SU-DHL-6 (cell line): ENCODE measurements at regions not wholly inside any gene's neighbourhood (a gene's known extent, or its start where the extent isn't known, plus 50 kb on each side); places are given as distances from the start of the nearest gene placed in this dataset.

Source experiments
- H2AFZ ChIP-seq: fragments of 200-600 bp; sonication (generic); 2 replicates; pipeline ENCODE4 v1.6.1; 2014; ENCODE audit warnings: low read depth, mild to moderate bottlenecking, moderate library complexity, mixed read lengths, antibody characterized with exemption, low read length; ENCODE audit not compliant: severe bottlenecking
- H3F3A ChIP-seq: fragments of 200-600 bp; shearing (Covaris generic); 2 replicates; pipeline ENCODE4 v1.6.0; 2016; ENCODE audit warnings: antibody characterized with exemption, mild to moderate bottlenecking; ENCODE audit not compliant: insufficient read depth
- H3K27ac ChIP-seq: fragments of 200-600 bp; sonication (generic); 2 replicates; pipeline ENCODE4 v1.5.1; 2016; ENCODE audit warnings: low read depth, mild to moderate bottlenecking, low read length, moderate library complexity, mixed read lengths
- H3K27me3 ChIP-seq: fragments of 200-600 bp; sonication (generic), shearing (Covaris generic); 2 replicates; pipeline ENCODE4 v1.6.0; 2014; ENCODE audit warnings: mild to moderate bottlenecking, low read length
- H3K36me3 ChIP-seq: fragments of 200-600 bp; sonication (generic); 2 replicates; pipeline ENCODE4 v1.6.1; 2014; ENCODE audit warnings: mild to moderate bottlenecking, low read length, mixed read lengths
- H3K4me2 ChIP-seq: fragments of 300-600, 200-600 bp; shearing (Covaris generic), sonication (generic); 2 replicates; pipeline ENCODE4 v1.6.0; 2014; ENCODE audit warnings: low read length, low read depth, mild to moderate bottlenecking; ENCODE audit not compliant: poor library complexity, severe bottlenecking
- H3K4me3 ChIP-seq: fragments of 200-600 bp; sonication (generic); 2 replicates; pipeline ENCODE4 v1.5.1; 2014; ENCODE audit warnings: antibody characterized with exemption, low read length, mild to moderate bottlenecking, mixed read lengths; ENCODE audit not compliant: insufficient read depth, poor library complexity, severe bottlenecking
- H3K79me2 ChIP-seq: fragments of 200-600 bp; sonication (generic); 2 replicates; pipeline ENCODE4 v1.6.1; 2014; ENCODE audit warnings: mild to moderate bottlenecking, low read length, moderate library complexity; ENCODE audit not compliant: insufficient read depth
- H3K9ac ChIP-seq: fragments of 200-600 bp; sonication (generic); 2 replicates; pipeline ENCODE4 v1.7.0; 2014; ENCODE audit warnings: mild to moderate bottlenecking, low read length
- H3K9me2 ChIP-seq: fragments of 200-600 bp; sonication (generic); replicated peaks from 2 replicates; pipeline ENCODE4 v1.6.1; 2014; ENCODE audit warnings: low read length; ENCODE audit not compliant: insufficient read depth
- H3K9me3 ChIP-seq: fragments of 200-600 bp; sonication (generic); 2 replicates; pipeline ENCODE4 v1.6.1; 2014; ENCODE audit warnings: low read length, mixed read lengths; ENCODE audit not compliant: insufficient read depth
- H4K20me1 ChIP-seq: fragments of 200-600 bp; sonication (generic); 2 replicates; pipeline ENCODE4 v1.6.1; 2014; ENCODE audit warnings: low read depth, mild to moderate bottlenecking, antibody characterized with exemption, low read length, moderate library complexity, mixed read lengths
- EZH2phosphoT487 ChIP-seq: fragments of 200-600 bp; sonication (generic), shearing (Covaris generic); conservative IDR thresholded peaks from 2 replicates; pipeline ENCODE4 v1.6.1; 2018; ENCODE audit warnings: mild to moderate bottlenecking, antibody characterized with exemption, low read length, moderate library complexity, mixed read lengths
- TF ChIP-seq, protein P1 (sequence below): fragments of 200-600 bp; sonication (generic); IDR thresholded peaks from one replicate; pipeline ENCODE4 v1.5.1; 2017; ENCODE audit warnings: antibody characterized with exemption, mild to moderate bottlenecking, low read length, moderate library complexity; ENCODE audit not compliant: insufficient read depth, poor library complexity, severe bottlenecking

DNA sequence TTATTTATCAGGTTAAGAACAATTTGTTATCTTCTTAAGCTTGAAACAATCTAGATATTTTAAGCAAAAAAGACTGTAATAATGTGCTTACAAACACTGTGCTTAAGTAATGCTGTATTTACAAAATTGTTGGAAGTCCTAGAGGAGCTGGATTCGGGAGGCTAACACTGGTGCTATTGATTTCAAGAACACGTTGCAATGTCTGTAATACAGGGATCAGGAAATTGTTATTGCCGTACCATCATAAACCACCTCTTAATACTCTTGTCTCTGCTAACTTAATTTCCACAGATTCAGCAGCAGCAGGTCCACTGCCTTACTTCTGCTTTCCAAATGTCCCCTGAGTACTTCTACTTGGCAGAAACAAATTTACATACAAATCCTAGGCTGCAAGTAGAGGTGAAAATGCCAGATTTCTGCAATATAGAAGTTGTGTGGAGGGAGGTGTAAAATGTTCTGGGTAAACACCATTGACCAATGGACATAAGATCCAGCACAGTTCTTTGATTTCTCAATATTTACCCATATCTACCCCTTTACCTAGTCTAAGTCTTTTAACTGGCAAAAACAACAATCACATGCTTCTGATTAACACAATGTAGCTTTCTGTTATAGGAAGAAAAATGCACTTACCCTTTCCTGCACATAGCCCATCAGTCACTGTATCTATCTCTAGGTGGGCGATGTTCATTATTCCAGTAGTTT is 663.4 kb downstream of the TMTC2 start:
- H4K20me1 ChIP-seq, result no peaks in the 10 kb centered on the region
- no peaks in the 10 kb centered on the region for H3K9me3 ChIP-seq
- H3K9me2 ChIP-seq, result no peaks in the 10 kb centered on the region
- no peak overlapping the region for H3K9ac ChIP-seq
- TF ChIP-seq, protein P1, sequence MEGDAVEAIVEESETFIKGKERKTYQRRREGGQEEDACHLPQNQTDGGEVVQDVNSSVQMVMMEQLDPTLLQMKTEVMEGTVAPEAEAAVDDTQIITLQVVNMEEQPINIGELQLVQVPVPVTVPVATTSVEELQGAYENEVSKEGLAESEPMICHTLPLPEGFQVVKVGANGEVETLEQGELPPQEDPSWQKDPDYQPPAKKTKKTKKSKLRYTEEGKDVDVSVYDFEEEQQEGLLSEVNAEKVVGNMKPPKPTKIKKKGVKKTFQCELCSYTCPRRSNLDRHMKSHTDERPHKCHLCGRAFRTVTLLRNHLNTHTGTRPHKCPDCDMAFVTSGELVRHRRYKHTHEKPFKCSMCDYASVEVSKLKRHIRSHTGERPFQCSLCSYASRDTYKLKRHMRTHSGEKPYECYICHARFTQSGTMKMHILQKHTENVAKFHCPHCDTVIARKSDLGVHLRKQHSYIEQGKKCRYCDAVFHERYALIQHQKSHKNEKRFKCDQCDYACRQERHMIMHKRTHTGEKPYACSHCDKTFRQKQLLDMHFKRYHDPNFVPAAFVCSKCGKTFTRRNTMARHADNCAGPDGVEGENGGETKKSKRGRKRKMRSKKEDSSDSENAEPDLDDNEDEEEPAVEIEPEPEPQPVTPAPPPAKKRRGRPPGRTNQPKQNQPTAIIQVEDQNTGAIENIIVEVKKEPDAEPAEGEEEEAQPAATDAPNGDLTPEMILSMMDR, result no peak
- TF ChIP-seq EZH2phosphoT487, result no peak
- H3K27me3 ChIP-seq, result no peaks in the 10 kb centered on the region
- no peak overlapping the region for H3K4me3 ChIP-seq
- no peak overlapping the region for H2AFZ ChIP-seq
- H3K4me2 ChIP-seq, result no peak overlapping the region
- H3K27ac ChIP-seq, result no peak overlapping the region
- H3K79me2 ChIP-seq, result no peaks in the 10 kb centered on the region
- no peaks in the 10 kb centered on the region for H3F3A ChIP-seq
- H3K36me3 ChIP-seq, result no peaks in the 10 kb centered on the region

DNA sequence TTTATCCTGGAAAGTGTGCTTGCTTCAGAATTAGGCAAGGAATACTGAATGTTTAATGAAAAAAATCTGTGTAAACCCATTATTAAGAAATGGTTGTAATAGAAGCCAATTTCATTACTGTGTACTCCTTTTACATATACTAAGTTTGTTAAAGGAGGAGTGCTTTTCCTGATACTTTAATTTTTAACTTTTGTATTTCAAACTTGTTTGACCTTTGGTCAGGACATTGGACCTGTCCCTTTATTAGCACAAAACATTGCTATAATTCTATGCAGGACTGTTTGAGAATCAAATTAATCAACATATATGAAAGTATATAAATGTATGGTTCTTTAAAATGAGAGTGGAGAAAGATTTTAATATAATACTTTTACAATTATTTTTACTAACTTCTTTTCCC is 659.6 kb downstream of the TMTC2 start:
- H3K27ac ChIP-seq, result no peak overlapping the region
- H3K36me3 ChIP-seq, result no peaks in the 10 kb centered on the region
- no peaks in the 10 kb centered on the region for H3K27me3 ChIP-seq
- H3K9ac ChIP-seq, result no peak overlapping the region
- H4K20me1 ChIP-seq, result no peaks in the 10 kb centered on the region
- H3K9me3 ChIP-seq, result no peaks in the 10 kb centered on the region
- no peak for TF ChIP-seq EZH2phosphoT487
- TF ChIP-seq, protein P1, result no peak
- no peak overlapping the region for H2AFZ ChIP-seq
- H3K4me2 ChIP-seq, result no peak overlapping the region
- H3K79me2 ChIP-seq, result no peaks in the 10 kb centered on the region
- no peaks in the 10 kb centered on the region for H3K9me2 ChIP-seq
- no peak overlapping the region for H3K4me3 ChIP-seq
- no peaks in the 10 kb centered on the region for H3F3A ChIP-seq

DNA sequence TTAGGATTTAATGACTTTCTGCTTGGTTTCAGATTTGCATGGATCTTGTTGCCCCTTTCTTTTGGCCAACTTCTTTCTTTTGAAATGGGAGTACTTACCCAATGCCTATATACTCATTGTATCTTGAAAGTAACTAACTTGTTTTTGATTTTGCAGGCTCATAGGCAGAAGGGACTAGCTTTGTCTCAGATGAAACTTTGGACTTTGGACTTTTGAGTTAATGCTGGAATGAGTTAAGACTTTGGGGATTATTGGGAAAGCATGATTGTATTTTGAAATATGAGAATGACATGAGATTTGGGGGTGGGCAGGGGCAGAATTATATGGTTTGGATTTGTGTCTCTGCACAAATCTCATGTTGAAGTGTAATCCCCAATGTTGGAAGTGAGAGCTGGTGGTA is 657.1 kb downstream of the TMTC2 start:
- H3F3A ChIP-seq, result no peaks in the 10 kb centered on the region
- no peaks in the 10 kb centered on the region for H3K27me3 ChIP-seq
- no peak overlapping the region for H3K9ac ChIP-seq
- H3K9me2 ChIP-seq, result no peaks in the 10 kb centered on the region
- H3K27ac ChIP-seq, result no peak overlapping the region
- H2AFZ ChIP-seq, result no peak overlapping the region
- H3K36me3 ChIP-seq, result no peaks in the 10 kb centered on the region
- H3K79me2 ChIP-seq, result no peaks in the 10 kb centered on the region
- no peak overlapping the region for H3K4me2 ChIP-seq
- H4K20me1 ChIP-seq, result no peaks in the 10 kb centered on the region
- no peak for TF ChIP-seq EZH2phosphoT487
- TF ChIP-seq, protein P1, result no peak
- H3K4me3 ChIP-seq, result no peak overlapping the region
- H3K9me3 ChIP-seq, result no peaks in the 10 kb centered on the region
